T-cell (primary cell): ENCODE measurements at regions not wholly inside any gene's neighbourhood (a gene's known extent, or its start where the extent isn't known, plus 50 kb on each side); places are given as distances from the start of the nearest gene placed in this dataset.

Experiments used
- ATAC-seq, 4 experiments: fragments of 200-7000 bp in 3 of 4; fragments of 150-1000 bp in 1 of 4; cut with Tn5 transposase; replicated peaks in 1 of 4; 1 replicate in 3 of 4; 2 replicates in 1 of 4; pipeline ENCODE4 v1.10.0; 2021; ENCODE audit warnings: moderate library complexity in 3 of 4, mild to moderate bottlenecking in 2 of 4, moderate number of reproducible peaks in 1 of 4
- CTCF ChIA-PET, 2 donors: fragments of 300-600 bp; sonication (Branson Sonifier 250); formaldehyde crosslinking; loops; one replicate each; lab custom pipeline; 2022; ENCODE audit warnings: antibody characterized with exemption in 2 of 2; lab: Charles Lee
- POLR2A ChIA-PET, 2 donors: fragments of 300-600 bp; sonication (Branson Sonifier 250); formaldehyde crosslinking; loops; one replicate each; lab custom pipeline; 2022; ENCODE audit warnings: antibody characterized with exemption in 2 of 2; lab: Charles Lee
- DNase-seq, 35 experiments: peaks; one replicate each; pipeline versions ENCODE4 v3.0.0 to v3.0.0-alpha.2; 2013 to 2023
- H3K27ac ChIP-seq: one replicate; pipeline ENCODE4 v1.5.1; 2013; ENCODE audit warnings: low read length
- H3K27me3 ChIP-seq, 2 experiments: replicated peaks in 1 of 2; 1 replicate in 1 of 2; 2 replicates in 1 of 2; pipeline versions ENCODE4 v1.6.1 to v1.7.0; 2013; ENCODE audit warnings: low read length in 1 of 2, mixed read lengths in 1 of 2; ENCODE audit not compliant: control insufficient read depth in 2 of 2, insufficient read depth in 2 of 2; ENCODE audit errors: extremely low read depth in 1 of 2
- H3K36me3 ChIP-seq, 2 donors: 1 replicate in 1 of 2; 2 replicates in 1 of 2; pipeline versions ENCODE4 v1.6.1 to v1.7.0; 2013; ENCODE audit warnings: low read length in 1 of 2; ENCODE audit not compliant: control insufficient read depth in 2 of 2, insufficient read depth in 1 of 2; ENCODE audit errors: extremely low read depth in 1 of 2
- H3K4me1 ChIP-seq, 2 experiments: 1 replicate in 1 of 2; 2 replicates in 1 of 2; pipeline versions ENCODE4 v1.6.1 to v1.7.0; 2013; ENCODE audit warnings: low read length in 2 of 2, mixed read lengths in 1 of 2; ENCODE audit not compliant: insufficient read depth in 2 of 2, control insufficient read depth in 1 of 2; ENCODE audit errors: extremely low read depth in 1 of 2
- H3K4me3 ChIP-seq, 2 donors: 1 replicate in 1 of 2; 2 replicates in 1 of 2; pipeline versions ENCODE4 v1.5.1 to v1.7.0; 2013; ENCODE audit warnings: mild to moderate bottlenecking in 2 of 2, low read length in 1 of 2, moderate library complexity in 1 of 2; ENCODE audit not compliant: control insufficient read depth in 1 of 2; ENCODE audit errors: extremely low read depth in 1 of 2
- H3K9me3 ChIP-seq: 2 replicates; pipeline ENCODE4 v1.7.0; 2013
- H3K27ac Mint-ChIP-seq, 2 donors: one replicate each; pipeline ENCODE4 v1.8.0; 2020 to 2021; ENCODE audit warnings: mild to moderate bottlenecking in 2 of 2, mixed read lengths in 2 of 2
- H3K27me3 Mint-ChIP-seq, 2 donors: one replicate each; pipeline ENCODE4 v1.8.0; 2021 to 2022; ENCODE audit warnings: mixed read lengths in 2 of 2
- H3K36me3 Mint-ChIP-seq: one replicate; pipeline ENCODE4 v1.8.0; 2021; ENCODE audit warnings: mixed read lengths
- H3K4me1 Mint-ChIP-seq, 3 donors: one replicate each; pipeline ENCODE4 v1.8.0; 2020 to 2022; ENCODE audit warnings: mixed read lengths in 3 of 3, mild to moderate bottlenecking in 1 of 3
- H3K4me3 Mint-ChIP-seq, 3 donors: one replicate each; pipeline ENCODE4 v1.8.0; 2020 to 2022; ENCODE audit warnings: mild to moderate bottlenecking in 3 of 3, mixed read lengths in 3 of 3, moderate library complexity in 3 of 3
- H3K9me3 Mint-ChIP-seq, 3 donors: one replicate each; pipeline ENCODE4 v1.8.0; 2020 to 2022; ENCODE audit warnings: mixed read lengths in 3 of 3
- WGBS: methylation state at CpG from one replicate; pipeline ENCODE4 v1.1.5; 2013; ENCODE audit warnings: missing lambda C conversion rate; ENCODE audit not compliant: insufficient coverage; 5-methylcytosine and 5-hydroxymethylcytosine counted together

DNA sequence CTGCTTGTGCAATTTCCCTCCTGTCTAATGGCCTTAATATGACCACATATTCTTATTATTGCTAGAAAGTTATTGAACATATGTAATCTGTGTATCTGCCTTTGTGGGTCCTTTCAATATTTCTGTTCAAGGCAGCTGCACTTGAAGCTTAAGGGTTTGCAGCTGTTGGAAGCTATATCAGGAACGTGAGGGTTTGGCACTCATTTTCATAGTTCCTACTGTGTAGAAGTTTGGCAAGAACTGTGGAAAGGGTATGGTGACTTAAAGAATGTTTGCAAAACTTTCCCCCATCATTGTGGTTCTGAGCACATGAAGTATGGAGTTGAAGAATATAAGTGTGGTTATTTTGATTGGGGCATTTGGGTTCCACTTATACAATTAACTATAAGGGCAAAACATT lies 144.7 kb upstream of the SEMA3A start:
- DNase-seq: no peak
- ChIA-PET CTCF (no interaction called here), POLR2A (no interaction called here)
- peaks cover 0 to 9% of the 10 kb centered on the region in 2 donors for H3K27me3 Mint-ChIP-seq
- Histone ChIP-seq H3K9me3 (no peaks in the 10 kb centered on the region), H3K4me3 (no peak overlapping the region), H3K4me1 (no peaks in the 10 kb centered on the region), H3K27ac (no peak overlapping the region), H3K27me3 (no peaks in the 10 kb centered on the region), H3K36me3 (no peaks in the 10 kb centered on the region)
- ATAC-seq: no peak
- no peak overlapping the region for H3K27ac Mint-ChIP-seq
- no peaks in the 10 kb centered on the region for H3K9me3 Mint-ChIP-seq
- H3K36me3 Mint-ChIP-seq: no peaks in the 10 kb centered on the region
- H3K4me1 Mint-ChIP-seq: no peaks in the 10 kb centered on the region
- 80% methylated on average over 1 of the region's 1 CpG for WGBS
- H3K4me3 Mint-ChIP-seq: no peak overlapping the region

DNA sequence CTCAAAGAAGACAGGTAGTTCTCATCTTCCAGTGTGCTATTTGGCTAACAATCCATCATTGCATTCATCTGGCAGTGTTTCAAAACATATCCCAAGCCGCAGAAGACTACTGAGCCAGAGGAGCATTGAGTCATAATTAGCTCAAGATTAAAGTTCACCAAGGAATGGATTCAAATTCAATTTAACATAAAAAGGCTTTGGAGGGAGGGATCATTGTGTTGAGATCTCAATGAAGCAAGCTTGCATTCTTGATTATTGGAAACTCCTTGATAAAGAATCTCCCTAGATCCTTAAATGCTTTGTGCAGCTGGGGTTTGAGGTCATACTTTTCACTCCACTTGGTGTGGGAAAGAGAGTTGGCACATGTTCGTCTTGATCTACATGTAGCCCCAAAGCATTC lies 142.8 kb upstream of the SEMA3A start:
- H3K4me3 Mint-ChIP-seq: no peak overlapping the region
- H3K27me3 Mint-ChIP-seq: peaks cover 0 to 6% of the 10 kb centered on the region in 2 donors
- no peak for DNase-seq
- no peaks in the 10 kb centered on the region for H3K9me3 ChIP-seq
- H3K4me1 ChIP-seq: no peaks in the 10 kb centered on the region
- H3K36me3 Mint-ChIP-seq: no peaks in the 10 kb centered on the region
- H3K4me1 Mint-ChIP-seq: no peaks in the 10 kb centered on the region
- no peak overlapping the region for H3K27ac ChIP-seq
- H3K4me3 ChIP-seq: no peak overlapping the region
- no peaks in the 10 kb centered on the region for H3K9me3 Mint-ChIP-seq
- no peaks in the 10 kb centered on the region for H3K27me3 ChIP-seq
- no peak for ATAC-seq
- no peak overlapping the region for H3K27ac Mint-ChIP-seq
- H3K36me3 ChIP-seq: no peaks in the 10 kb centered on the region
- no CpG with 5 or more reads among the region's 2 CpGs for WGBS
- POLR2A ChIA-PET: no interaction called here
- CTCF ChIA-PET: no interaction called here

DNA sequence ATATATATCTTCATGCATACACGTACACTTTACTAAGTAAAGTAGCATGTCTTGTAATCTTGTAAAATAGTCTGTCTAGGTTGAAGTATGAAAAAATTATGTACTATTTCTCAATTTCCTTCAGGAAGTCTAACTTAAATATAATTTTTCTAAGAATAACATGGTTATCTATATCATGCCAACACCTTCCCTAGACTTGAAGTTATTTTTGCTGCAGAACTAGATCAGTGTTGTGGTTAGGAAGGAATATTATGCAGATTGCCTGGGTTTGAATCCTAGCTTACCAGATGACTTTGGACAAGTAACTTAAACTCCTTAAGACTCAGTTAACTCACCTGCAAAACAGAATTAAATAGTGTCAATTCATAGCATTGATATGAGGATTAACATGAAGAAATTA lies 142.2 kb upstream of the SEMA3A start:
- H3K4me1 Mint-ChIP-seq: no peaks in the 10 kb centered on the region
- no peaks in the 10 kb centered on the region for H3K9me3 ChIP-seq
- no peaks in the 10 kb centered on the region for H3K36me3 Mint-ChIP-seq
- no peaks in the 10 kb centered on the region for H3K9me3 Mint-ChIP-seq
- ATAC-seq: no peak
- H3K4me1 ChIP-seq: no peaks in the 10 kb centered on the region
- H3K36me3 ChIP-seq: no peaks in the 10 kb centered on the region
- no peak overlapping the region for H3K4me3 Mint-ChIP-seq
- ChIA-PET CTCF (no interaction called here), POLR2A (no interaction called here)
- no peaks in the 10 kb centered on the region for H3K27me3 ChIP-seq
- no CpG with 5 or more reads among the region's 1 CpG for WGBS
- no peak overlapping the region for H3K27ac Mint-ChIP-seq
- DNase-seq: no peak
- no peak overlapping the region for H3K27ac ChIP-seq
- H3K4me3 ChIP-seq: no peak overlapping the region
- H3K27me3 Mint-ChIP-seq: peaks cover 0 to 6% of the 10 kb centered on the region in 2 donors

DNA sequence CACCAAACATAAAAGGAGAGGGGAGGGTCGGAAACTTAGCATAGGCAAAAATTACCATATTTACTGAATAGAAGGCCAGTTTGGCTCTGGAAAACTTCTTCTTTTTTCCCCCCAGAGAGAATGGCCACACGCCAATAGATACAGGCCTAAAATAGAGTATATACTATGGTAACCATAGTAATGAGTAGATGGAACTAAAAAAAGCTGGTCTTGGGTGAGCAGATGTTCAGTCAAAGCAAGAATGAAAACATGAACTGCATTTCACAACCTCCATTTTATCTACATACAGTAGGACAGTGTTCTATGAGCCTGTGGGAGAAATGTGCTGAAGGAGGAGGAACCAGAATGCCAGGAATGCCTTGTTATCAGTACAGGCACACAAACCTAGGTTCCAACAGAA lies 141.7 kb upstream of the SEMA3A start:
- no peak overlapping the region for H3K27ac ChIP-seq
- peaks cover 0 to 6% of the 10 kb centered on the region in 2 donors for H3K27me3 Mint-ChIP-seq
- ChIA-PET CTCF (no interaction called here), POLR2A (no interaction called here)
- no peak overlapping the region for H3K27ac Mint-ChIP-seq
- H3K4me3 ChIP-seq: no peak overlapping the region
- H3K4me1 Mint-ChIP-seq: no peaks in the 10 kb centered on the region
- H3K4me3 Mint-ChIP-seq: no peak overlapping the region
- WGBS: no CpG with 5 or more reads among the region's 2 CpGs
- no peaks in the 10 kb centered on the region for H3K36me3 ChIP-seq
- H3K9me3 Mint-ChIP-seq: no peaks in the 10 kb centered on the region
- no peaks in the 10 kb centered on the region for H3K36me3 Mint-ChIP-seq
- H3K4me1 ChIP-seq: no peaks in the 10 kb centered on the region
- ATAC-seq (no peak), DNase-seq (no peak)
- H3K27me3 ChIP-seq: no peaks in the 10 kb centered on the region
- no peaks in the 10 kb centered on the region for H3K9me3 ChIP-seq

DNA sequence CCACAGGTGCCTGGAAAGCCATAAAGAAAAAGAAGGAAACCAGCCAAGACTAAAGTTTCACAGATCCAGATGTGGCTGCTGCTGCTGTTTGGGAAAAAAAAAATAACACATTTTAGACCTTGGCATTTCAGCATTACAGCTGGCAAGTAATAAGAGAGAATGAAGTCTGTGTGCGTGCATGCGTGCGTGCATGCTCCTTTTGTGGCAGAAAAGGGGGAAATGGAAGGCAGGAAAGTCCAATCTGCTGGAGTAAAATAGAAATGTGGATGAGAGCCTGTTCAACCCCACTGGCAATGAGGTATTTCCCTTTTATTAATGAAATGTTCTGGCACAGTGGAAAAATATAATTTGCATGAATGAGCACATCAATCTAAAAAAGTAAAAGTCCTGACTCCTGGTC lies 137.0 kb upstream of the SEMA3A start:
- 95% methylated on average over 3 of the region's 3 CpGs for WGBS
- Histone ChIP-seq H3K36me3 (no peaks in the 10 kb centered on the region), H3K27me3 (no peaks in the 10 kb centered on the region), H3K27ac (no peak overlapping the region), H3K4me3 (no peak overlapping the region), H3K9me3 (no peaks in the 10 kb centered on the region), H3K4me1 (no peaks in the 10 kb centered on the region)
- ChIA-PET POLR2A (no interaction called here), CTCF (no interaction called here)
- ATAC-seq (no peak), DNase-seq (no peak)
- no peaks in the 10 kb centered on the region for H3K4me1 Mint-ChIP-seq
- no peak overlapping the region for H3K4me3 Mint-ChIP-seq
- no peaks in the 10 kb centered on the region for H3K36me3 Mint-ChIP-seq
- H3K27me3 Mint-ChIP-seq: peaks cover 0 to 6% of the 10 kb centered on the region in 2 donors
- H3K27ac Mint-ChIP-seq: no peak overlapping the region
- H3K9me3 Mint-ChIP-seq: no peaks in the 10 kb centered on the region

- no CpG with 5 or more reads among the region's 2 CpGs for WGBS
Measured at GRCh38 chr7:84328571-84328970, 134.0 kb upstream of the SEMA3A start.

DNA sequence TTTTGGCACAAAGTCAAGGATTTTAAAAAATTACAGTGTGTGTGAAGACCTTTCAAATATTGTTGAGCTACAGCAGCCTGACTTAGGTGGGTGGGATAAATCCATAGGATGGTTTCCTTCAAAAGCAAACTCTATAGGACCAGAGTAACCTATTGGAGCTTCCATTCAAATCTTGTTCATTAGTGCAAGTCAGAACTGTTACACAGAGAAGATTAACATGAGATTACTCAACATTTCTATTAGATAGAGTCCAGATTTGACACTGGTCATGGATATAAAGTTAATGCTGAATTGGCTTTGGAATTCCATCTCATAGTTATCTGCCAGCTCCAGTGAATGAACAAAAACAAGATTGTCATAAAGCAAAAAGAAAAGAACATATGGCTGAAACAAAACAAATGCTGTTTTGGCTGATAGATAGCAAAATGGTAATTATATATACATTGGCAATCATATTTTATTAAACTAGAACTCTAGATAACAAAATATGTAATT lies 129.6 kb upstream of the SEMA3A start:
- H3K27me3 ChIP-seq: no peaks in the 10 kb centered on the region
- Mint-ChIP-seq H3K36me3 (no peaks in the 10 kb centered on the region), H3K4me1 (no peaks in the 10 kb centered on the region), H3K9me3 (no peaks in the 10 kb centered on the region), H3K27me3 (peaks cover 0 to 3% of the 10 kb centered on the region in 2 donors), H3K4me3 (no peak overlapping the region), H3K27ac (no peak overlapping the region)
- ATAC-seq (no peak), DNase-seq (no peak)
- H3K27ac ChIP-seq: no peak overlapping the region
- CTCF ChIA-PET: no interaction called here
- no peaks in the 10 kb centered on the region for H3K4me1 ChIP-seq
- H3K36me3 ChIP-seq: no peaks in the 10 kb centered on the region
- POLR2A ChIA-PET: no interaction called here
- H3K9me3 ChIP-seq: no peaks in the 10 kb centered on the region
- H3K4me3 ChIP-seq: no peak overlapping the region

More at GRCh38 chr7:84328571-84328970, 134.0 kb upstream of the SEMA3A start:
- H3K4me1 ChIP-seq: no peaks in the 10 kb centered on the region
- Mint-ChIP-seq H3K4me1 (no peaks in the 10 kb centered on the region), H3K4me3 (no peak overlapping the region), H3K27ac (no peak overlapping the region), H3K27me3 (no peaks in the 10 kb centered on the region), H3K36me3 (no peaks in the 10 kb centered on the region), H3K9me3 (no peaks in the 10 kb centered on the region)
- H3K27ac ChIP-seq: no peak overlapping the region
- no peaks in the 10 kb centered on the region for H3K27me3 ChIP-seq
- H3K4me3 ChIP-seq: no peak overlapping the region
- CTCF ChIA-PET: no interaction called here
- no peaks in the 10 kb centered on the region for H3K36me3 ChIP-seq
- ATAC-seq: no peak
- H3K9me3 ChIP-seq: no peaks in the 10 kb centered on the region
- DNase-seq: no peak
- POLR2A ChIA-PET: interaction anchor here in 1 of 2 donors (0.7 kb wide), 2 partner anchors 14 to 17 kb away, joined by 3 read pairs; no protein-coding TSS in a partner anchor
